ENCODE measurements at regions not wholly inside any gene's neighbourhood (a gene's known extent, or its start where the extent isn't known, plus 50 kb on each side); places are given as distances from the start of the nearest gene placed in this dataset.

DNA sequence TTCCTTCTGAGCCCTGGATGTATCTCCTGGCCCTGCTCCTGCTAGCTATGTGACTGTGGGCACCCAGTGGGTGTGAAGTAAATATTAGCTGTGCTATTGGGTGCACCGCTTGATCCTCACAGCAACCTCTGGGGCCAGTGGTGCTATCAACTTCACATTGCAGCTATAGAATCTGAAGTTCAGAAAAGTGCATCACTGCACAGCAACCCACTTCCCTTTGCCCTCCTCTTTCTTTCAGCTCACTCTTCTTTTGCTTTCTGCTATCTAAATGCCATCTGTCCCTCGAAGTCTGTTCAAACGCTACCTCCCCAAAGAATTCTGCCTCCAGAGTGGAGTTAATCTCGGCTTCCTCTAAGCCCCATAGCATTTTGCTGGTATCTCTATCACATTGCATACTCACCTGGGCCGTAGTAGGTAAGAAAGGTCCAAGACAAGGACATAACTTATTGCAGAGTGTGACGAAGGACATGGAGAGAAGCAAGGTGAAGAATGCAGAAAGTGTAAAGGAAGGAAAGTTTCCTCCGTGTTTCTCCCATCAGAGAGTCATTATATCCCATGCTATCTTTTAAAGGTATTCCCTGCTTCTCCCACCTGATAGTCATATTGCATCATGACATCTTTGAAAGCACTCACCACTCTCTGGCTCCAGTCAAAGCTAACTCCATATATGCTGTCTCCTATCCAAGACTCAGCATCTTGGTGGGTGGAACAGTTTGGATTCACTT lies 57.1 kb upstream of the BCL6 start:
- TF ChIP-seq EZH2 (IDR thresholded peaks at IDR 0.05; ENCODE audit: borderline replicate concordance, control insufficient read depth, low read depth, low read length) (no peak), KDM1A (IDR thresholded peaks at IDR 0.05; ENCODE audit: borderline replicate concordance) (no peak), FOXK2 (IDR thresholded peaks at IDR 0.05) (no peak), CREB1 (IDR thresholded peaks at IDR 0.05; ENCODE audit: low read depth) (no peak), IKZF1 (conservative IDR thresholded peaks at IDR 0.05) (no peak), ZBED1 (IDR thresholded peaks at IDR 0.05; ENCODE audit: borderline replicate concordance) (no peak), ZNF207 (IDR thresholded peaks at IDR 0.05; ENCODE audit: borderline replicate concordance) (no peak), ZSCAN29 (IDR thresholded peaks at IDR 0.05) (no peak), POLR2A (IDR thresholded peaks at IDR 0.05; ENCODE audit: low read depth, low read length) (no peak), YY1 (IDR thresholded peaks at IDR 0.05; ENCODE audit: low read depth, low read length) (no peak), ZZZ3 (IDR thresholded peaks at IDR 0.05; ENCODE audit: control insufficient read depth, insufficient read length, low read depth) (no peak)
- TF ChIP-seq, protein P1, sequence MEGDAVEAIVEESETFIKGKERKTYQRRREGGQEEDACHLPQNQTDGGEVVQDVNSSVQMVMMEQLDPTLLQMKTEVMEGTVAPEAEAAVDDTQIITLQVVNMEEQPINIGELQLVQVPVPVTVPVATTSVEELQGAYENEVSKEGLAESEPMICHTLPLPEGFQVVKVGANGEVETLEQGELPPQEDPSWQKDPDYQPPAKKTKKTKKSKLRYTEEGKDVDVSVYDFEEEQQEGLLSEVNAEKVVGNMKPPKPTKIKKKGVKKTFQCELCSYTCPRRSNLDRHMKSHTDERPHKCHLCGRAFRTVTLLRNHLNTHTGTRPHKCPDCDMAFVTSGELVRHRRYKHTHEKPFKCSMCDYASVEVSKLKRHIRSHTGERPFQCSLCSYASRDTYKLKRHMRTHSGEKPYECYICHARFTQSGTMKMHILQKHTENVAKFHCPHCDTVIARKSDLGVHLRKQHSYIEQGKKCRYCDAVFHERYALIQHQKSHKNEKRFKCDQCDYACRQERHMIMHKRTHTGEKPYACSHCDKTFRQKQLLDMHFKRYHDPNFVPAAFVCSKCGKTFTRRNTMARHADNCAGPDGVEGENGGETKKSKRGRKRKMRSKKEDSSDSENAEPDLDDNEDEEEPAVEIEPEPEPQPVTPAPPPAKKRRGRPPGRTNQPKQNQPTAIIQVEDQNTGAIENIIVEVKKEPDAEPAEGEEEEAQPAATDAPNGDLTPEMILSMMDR (IDR thresholded peaks at IDR 0.05 in 2 of 3, conservative IDR thresholded peaks at IDR 0.05 in 1 of 3; ENCODE audit: control insufficient read depth in 2 of 3, extremely low read depth in 1 of 3, insufficient read depth in 1 of 3, low read depth in 3 of 3, low read length in 3 of 3): no peak
- TF ChIP-seq, protein P2, sequence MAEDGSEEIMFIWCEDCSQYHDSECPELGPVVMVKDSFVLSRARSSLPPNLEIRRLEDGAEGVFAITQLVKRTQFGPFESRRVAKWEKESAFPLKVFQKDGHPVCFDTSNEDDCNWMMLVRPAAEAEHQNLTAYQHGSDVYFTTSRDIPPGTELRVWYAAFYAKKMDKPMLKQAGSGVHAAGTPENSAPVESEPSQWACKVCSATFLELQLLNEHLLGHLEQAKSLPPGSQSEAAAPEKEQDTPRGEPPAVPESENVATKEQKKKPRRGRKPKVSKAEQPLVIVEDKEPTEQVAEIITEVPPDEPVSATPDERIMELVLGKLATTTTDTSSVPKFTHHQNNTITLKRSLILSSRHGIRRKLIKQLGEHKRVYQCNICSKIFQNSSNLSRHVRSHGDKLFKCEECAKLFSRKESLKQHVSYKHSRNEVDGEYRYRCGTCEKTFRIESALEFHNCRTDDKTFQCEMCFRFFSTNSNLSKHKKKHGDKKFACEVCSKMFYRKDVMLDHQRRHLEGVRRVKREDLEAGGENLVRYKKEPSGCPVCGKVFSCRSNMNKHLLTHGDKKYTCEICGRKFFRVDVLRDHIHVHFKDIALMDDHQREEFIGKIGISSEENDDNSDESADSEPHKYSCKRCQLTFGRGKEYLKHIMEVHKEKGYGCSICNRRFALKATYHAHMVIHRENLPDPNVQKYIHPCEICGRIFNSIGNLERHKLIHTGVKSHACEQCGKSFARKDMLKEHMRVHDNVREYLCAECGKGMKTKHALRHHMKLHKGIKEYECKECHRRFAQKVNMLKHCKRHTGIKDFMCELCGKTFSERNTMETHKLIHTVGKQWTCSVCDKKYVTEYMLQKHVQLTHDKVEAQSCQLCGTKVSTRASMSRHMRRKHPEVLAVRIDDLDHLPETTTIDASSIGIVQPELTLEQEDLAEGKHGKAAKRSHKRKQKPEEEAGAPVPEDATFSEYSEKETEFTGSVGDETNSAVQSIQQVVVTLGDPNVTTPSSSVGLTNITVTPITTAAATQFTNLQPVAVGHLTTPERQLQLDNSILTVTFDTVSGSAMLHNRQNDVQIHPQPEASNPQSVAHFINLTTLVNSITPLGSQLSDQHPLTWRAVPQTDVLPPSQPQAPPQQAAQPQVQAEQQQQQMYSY (CRISPR knock-in tag; IDR thresholded peaks at IDR 0.05): no peak
